ENCODE measurements at regions not wholly inside any gene's neighbourhood (a gene's known extent, or its start where the extent isn't known, plus 50 kb on each side); places are given as distances from the start of the nearest gene placed in this dataset.

- no peaks in the 10 kb centered on the region for H4K20me1 ChIP-seq (ENCODE audit: control insufficient read depth, insufficient read depth)
- no peak overlapping the region for H3K4me3 ChIP-seq
- CTCF ChIA-PET: interaction anchor here (0.9 to 1.1 kb wide), 3 partner anchors 9 to 63 kb away, joined by 3 to 4 read pairs (median 3); no protein-coding TSS in a partner anchor
- no peak for TF ChIP-seq STAT1 (conservative IDR thresholded peaks at IDR 0.05)
- no peak for TF ChIP-seq SIX5 (IDR thresholded peaks at IDR 0.05; ENCODE audit: low read depth, low read length, severe bottlenecking)
- TF ChIP-seq SUZ12 (IDR thresholded peaks at IDR 0.05; ENCODE audit: unreplicated experiment): no peak
- TF ChIP-seq PKNOX1 (IDR thresholded peaks at IDR 0.05): peak; percentile 65
- H3K4me2 ChIP-seq (ENCODE audit: control insufficient read depth, insufficient read depth): no peak overlapping the region
- no peaks in the 10 kb centered on the region for H3K36me3 ChIP-seq (ENCODE audit: control insufficient read depth in 2 of 2, insufficient read depth in 2 of 2, low read length in 1 of 2)
- no peak overlapping the region for H2AFZ ChIP-seq (ENCODE audit: control insufficient read depth, low read depth, low read length)
- intact Hi-C loops (cut with micrococcal nuclease; ENCODE audit: unreplicated experiment): loop anchor here (1.0 kb wide), 1 partner anchor 45 kb away; no protein-coding TSS in a partner anchor
- SMC1A ChIA-PET (ENCODE audit: uncharacterized antibody, unreplicated experiment): interaction anchor here (0.9 to 10.8 kb wide), 10 partner anchors 13 to 101 kb away, joined by 3 to 214 read pairs (median 16); partner anchors contain the start of gene ZC3H12C
- H3K4me1 ChIP-seq (ENCODE audit: control insufficient read depth, insufficient read depth, low read length): peaks cover 21% of the 10 kb centered on the region
- ATAC-seq: no peak
- no peak overlapping the region for H3K9ac ChIP-seq (ENCODE audit: control insufficient read depth, insufficient read depth, low read length)
- H3K79me2 ChIP-seq (ENCODE audit: control insufficient read depth, insufficient read depth, low read length): no peaks in the 10 kb centered on the region
- RAD21 ChIA-PET (ENCODE audit: unreplicated experiment): interaction anchor here (0.8 to 3.7 kb wide), 4 partner anchors 47 to 92 kb away, joined by 3 to 28 read pairs (median 4); no protein-coding TSS in a partner anchor
- BruUV-seq (replicated peaks): no TSS peak
- H3K27me3 ChIP-seq (replicated peaks in 1 of 2; ENCODE audit: control insufficient read depth in 2 of 2, insufficient read depth in 2 of 2, low read length in 1 of 2): no peaks in the 10 kb centered on the region
- POLR2A ChIA-PET: interaction anchor here (1.2 to 2.1 kb wide), 2 partner anchors 46 to 63 kb away, joined by 3 to 8 read pairs; no protein-coding TSS in a partner anchor
- 81% methylated on average over 2 of the region's 2 CpGs for WGBS (ENCODE audit: insufficient coverage, insufficient replicate concordance, low lambda C conversion rate, missing lambda C conversion rate)
- in situ Hi-C loops (cut with MboI): no loop called here
- H3K9me3 ChIP-seq (replicated peaks; ENCODE audit: control insufficient read depth, insufficient read depth, low read length): peaks cover 2% of the 10 kb centered on the region; the same call in 1 of the 3 replicates
- H3K27ac ChIP-seq (ENCODE audit: control insufficient read depth, insufficient read depth): no peak overlapping the region
- no peak for DNase-seq (ENCODE audit: low read depth, low spot score)
- FAIRE-seq: no peak
Measured at GRCh38 chr11:110031171-110031570, 62.0 kb upstream of the ZC3H12C start.

- RAD21 ChIA-PET (ENCODE audit: unreplicated experiment): interaction anchor here (1.6 kb wide), 1 partner anchor 93 kb away, joined by 5 read pairs; no protein-coding TSS in a partner anchor
- BruUV-seq (replicated peaks): no TSS peak
- SMC1A ChIA-PET (ENCODE audit: uncharacterized antibody, unreplicated experiment): interaction anchor here (1.1 to 9.4 kb wide), 6 partner anchors 12 to 60 kb away, joined by 3 to 214 read pairs (median 4); partner anchors contain the start of gene ZC3H12C
- H3K36me3 ChIP-seq (ENCODE audit: control insufficient read depth in 2 of 2, insufficient read depth in 2 of 2, low read length in 1 of 2): no peaks in the 10 kb centered on the region
- DNase-seq (ENCODE audit: low read depth, low spot score) (no peak), ATAC-seq (no peak), FAIRE-seq (no peak)
- no peaks in the 10 kb centered on the region for H3K27me3 ChIP-seq (replicated peaks in 1 of 2; ENCODE audit: control insufficient read depth in 2 of 2, insufficient read depth in 2 of 2, low read length in 1 of 2)
- H2AFZ ChIP-seq (ENCODE audit: control insufficient read depth, low read depth, low read length): no peak overlapping the region
- H3K27ac ChIP-seq (ENCODE audit: control insufficient read depth, insufficient read depth): no peak overlapping the region
- CTCF ChIA-PET: interaction anchor here (1.5 kb wide), 1 partner anchor 47 kb away, joined by 4 read pairs; no protein-coding TSS in a partner anchor
- H3K4me1 ChIP-seq (ENCODE audit: control insufficient read depth, insufficient read depth, low read length): peaks cover 11% of the 10 kb centered on the region
- in situ Hi-C loops (cut with MboI): no loop called here
- H3K9me3 ChIP-seq (replicated peaks; ENCODE audit: control insufficient read depth, insufficient read depth, low read length): peaks cover 2% of the 10 kb centered on the region; the same call in 1 of the 3 replicates
- intact Hi-C loops (cut with micrococcal nuclease; ENCODE audit: unreplicated experiment): no loop called here
- H4K20me1 ChIP-seq (ENCODE audit: control insufficient read depth, insufficient read depth): no peaks in the 10 kb centered on the region
- H3K9ac ChIP-seq (ENCODE audit: control insufficient read depth, insufficient read depth, low read length): no peak overlapping the region
- H3K79me2 ChIP-seq (ENCODE audit: control insufficient read depth, insufficient read depth, low read length): no peaks in the 10 kb centered on the region
- POLR2A ChIA-PET: interaction anchor here (0.6 to 2.1 kb wide), 2 partner anchors 45 to 361 kb away, joined by 3 to 8 read pairs; no protein-coding TSS in a partner anchor
- H3K4me3 ChIP-seq: no peak overlapping the region
- no peak overlapping the region for H3K4me2 ChIP-seq (ENCODE audit: control insufficient read depth, insufficient read depth)
- WGBS (ENCODE audit: insufficient coverage, insufficient replicate concordance, low lambda C conversion rate, missing lambda C conversion rate): 42% methylated on average over 5 of the region's 5 CpGs
- TF ChIP-seq PBX3 (IDR thresholded peaks at IDR 0.05; ENCODE audit: insufficient replicate concordance, low read depth, low read length) (no peak), TAF1 (IDR thresholded peaks at IDR 0.05; ENCODE audit: borderline replicate concordance, low read depth, low read length) (no peak), HDGF (IDR thresholded peaks at IDR 0.05) (no peak), NFYB (IDR thresholded peaks at IDR 0.05; ENCODE audit: insufficient read depth, low read depth, low read length) (no peak), IRF5 (IDR thresholded peaks at IDR 0.05; ENCODE audit: borderline replicate concordance) (no peak), TARDBP (IDR thresholded peaks at IDR 0.05; ENCODE audit: borderline replicate concordance) (no peak), POLR2A (IDR thresholded peaks at IDR 0.05; ENCODE audit: low read depth, low read length) (no peak), PML (IDR thresholded peaks at IDR 0.05; ENCODE audit: low read length) (no peak)
Measured at GRCh38 chr11:110032259-110032658, 60.9 kb upstream of the ZC3H12C start.
